SK-N-SH (cell line): ENCODE measurements at regions not wholly inside any gene's neighbourhood (a gene's known extent, or its start where the extent isn't known, plus 50 kb on each side); places are given as distances from the start of the nearest gene placed in this dataset.

Experiments used
- CTCF ChIP-seq: fragments of 200-600 bp; sonication (generic); IDR thresholded peaks from 2 replicates; pipeline ENCODE4 v1.6.1; 2017; ENCODE audit warnings: antibody characterized with exemption, mild to moderate bottlenecking, moderate library complexity
- ELF1 ChIP-seq: IDR thresholded peaks from 2 replicates; pipeline ENCODE4 v1.4.0; 2012
- EP300 ChIP-seq, 2 experiments: IDR thresholded peaks; 2 replicates each; pipeline versions ENCODE4 v1.4.0 to v1.6.1; 2012; ENCODE audit warnings: borderline replicate concordance in 1 of 2, low read depth in 1 of 2, low read length in 1 of 2
- EZH2phosphoT487 ChIP-seq: fragments of 200-600 bp; sonication (generic); IDR thresholded peaks from 2 replicates; pipeline ENCODE4 v1.6.1; 2017; ENCODE audit warnings: low read depth, mixed run types, mild to moderate bottlenecking, antibody characterized with exemption, moderate library complexity, borderline replicate concordance
- NFIC ChIP-seq: IDR thresholded peaks from 2 replicates; pipeline ENCODE4 v1.4.0; 2012; ENCODE audit warnings: borderline replicate concordance
- NRF1 ChIP-seq: IDR thresholded peaks from 2 replicates; pipeline ENCODE4 v1.6.1; 2012; ENCODE audit warnings: low read depth, mild to moderate bottlenecking, low read length
- POLR2AphosphoS5 ChIP-seq: IDR thresholded peaks from 2 replicates; pipeline ENCODE4 v1.6.1; 2012; ENCODE audit warnings: low read depth, low read length
- RAD21 ChIP-seq: IDR thresholded peaks from 2 replicates; pipeline ENCODE4 v1.6.1; 2012; ENCODE audit warnings: mild to moderate bottlenecking, low read length
- USF2 ChIP-seq: fragments of 150-350 bp; IDR thresholded peaks from 2 replicates; pipeline ENCODE4 v1.6.1; 2017; ENCODE audit warnings: antibody characterized with exemption, low read length, low read depth, borderline replicate concordance
- YY1 ChIP-seq: IDR thresholded peaks from 2 replicates; pipeline ENCODE4 v1.4.0; 2012; ENCODE audit warnings: low read depth, mild to moderate bottlenecking
- TF ChIP-seq, protein P1 (sequence below): IDR thresholded peaks from 2 replicates; pipeline ENCODE4 v1.4.0; 2012; ENCODE audit warnings: low read depth

GRCh38 chr20:24768201-24768636 lies 180.8 kb upstream of the CST7 start:
- TF ChIP-seq CTCF = no peak
- TF ChIP-seq YY1 = no peak
- TF ChIP-seq, protein P1, sequence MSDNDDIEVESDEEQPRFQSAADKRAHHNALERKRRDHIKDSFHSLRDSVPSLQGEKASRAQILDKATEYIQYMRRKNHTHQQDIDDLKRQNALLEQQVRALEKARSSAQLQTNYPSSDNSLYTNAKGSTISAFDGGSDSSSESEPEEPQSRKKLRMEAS = no peak
- no peak for TF ChIP-seq POLR2AphosphoS5
- TF ChIP-seq USF2 = no peak
- TF ChIP-seq EP300 (IDR thresholded peaks at IDR 0.05; ENCODE audit: borderline replicate concordance in 1 of 2, low read depth in 1 of 2, low read length in 1 of 2) = no peak
- no peak for TF ChIP-seq RAD21
- TF ChIP-seq EZH2phosphoT487 = no peak
- no peak for TF ChIP-seq ELF1
- no peak for TF ChIP-seq NFIC
- TF ChIP-seq NRF1 = no peak
